ENCODE measurements at regions not wholly inside any gene's neighbourhood (a gene's known extent, or its start where the extent isn't known, plus 50 kb on each side); places are given as distances from the start of the nearest gene placed in this dataset.
"Not testable (repeated sequence)": the region's sequence is repeated elsewhere in the genome, so short reads cannot be mapped to it uniquely, and the experiment has no call there.

DNA sequence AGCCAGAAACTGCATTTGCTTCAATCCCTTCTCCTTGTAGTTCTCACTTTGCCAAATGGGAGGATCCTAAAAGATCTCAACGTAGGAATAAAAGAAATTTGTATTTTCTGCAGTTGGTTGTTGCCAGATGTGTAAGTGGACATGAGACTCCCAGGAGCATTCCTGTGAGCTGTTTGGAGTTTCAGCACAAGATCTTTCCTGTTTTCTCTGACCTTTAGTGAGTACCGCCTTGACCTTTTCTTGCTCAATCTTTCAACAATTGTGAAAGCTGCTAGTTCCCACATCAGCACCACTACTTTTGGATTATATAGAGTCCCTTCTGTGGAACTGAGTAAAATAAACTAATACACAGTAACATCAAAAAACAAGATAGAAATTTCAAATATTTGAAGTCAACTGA lies 683.8 kb upstream of the PABPC4L start:
- no peak for DNase-seq

GRCh38 chr4:134883831-134884449 lies 682.4 kb upstream of the PABPC4L start:
- DNase-seq = no peak

DNA sequence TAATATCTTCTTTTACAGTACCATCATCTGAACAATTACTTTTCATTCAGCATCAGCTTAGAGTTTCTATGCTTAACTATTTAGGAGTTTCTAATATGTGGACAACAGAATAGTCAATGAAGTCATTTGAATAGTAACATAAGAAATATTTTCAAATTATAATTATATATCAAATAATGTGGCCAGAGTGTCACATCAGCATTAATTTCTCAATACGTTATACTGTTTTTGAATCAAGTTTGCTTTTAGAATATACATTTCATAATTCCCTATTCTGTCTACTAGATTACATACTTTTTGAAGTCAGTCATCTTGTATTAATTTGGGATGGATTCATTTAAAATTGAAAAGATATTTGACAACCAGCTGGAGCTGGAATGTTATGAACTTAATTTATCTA lies 677.4 kb upstream of the PABPC4L start:
- no peak for DNase-seq

DNA sequence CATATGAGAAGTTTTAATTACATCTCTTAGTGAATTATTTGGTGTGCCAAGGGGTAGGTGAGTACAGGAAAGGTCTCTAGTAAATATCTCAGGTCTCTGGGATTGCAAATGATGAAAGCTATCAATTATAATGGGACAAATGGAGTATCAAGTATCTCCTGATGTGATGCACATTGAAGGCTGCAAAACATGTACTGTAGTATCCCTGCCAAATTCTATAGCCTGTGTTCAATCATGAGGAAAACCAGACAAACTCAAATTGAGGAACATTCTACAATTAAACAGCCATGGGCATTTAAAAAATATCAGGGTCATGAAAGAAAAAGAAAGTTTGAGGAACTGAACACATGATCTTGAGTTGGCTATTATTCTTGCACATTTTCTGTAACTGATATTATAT lies 665.4 kb upstream of the PABPC4L start:
- no peak for DNase-seq

GRCh38 chr4:134865675-134866074 lies 664.1 kb upstream of the PABPC4L start:
- no peak for DNase-seq

- DNase-seq = no peak
Measured at GRCh38 chr4:134862116-134862515, 660.5 kb upstream of the PABPC4L start.

GRCh38 chr4:134848681-134849080 lies 647.1 kb upstream of the PABPC4L start:
- no peak for DNase-seq

GRCh38 chr4:134830741-134831140 lies 629.2 kb upstream of the PABPC4L start:
- not testable (repeated sequence) for DNase-seq

DNA sequence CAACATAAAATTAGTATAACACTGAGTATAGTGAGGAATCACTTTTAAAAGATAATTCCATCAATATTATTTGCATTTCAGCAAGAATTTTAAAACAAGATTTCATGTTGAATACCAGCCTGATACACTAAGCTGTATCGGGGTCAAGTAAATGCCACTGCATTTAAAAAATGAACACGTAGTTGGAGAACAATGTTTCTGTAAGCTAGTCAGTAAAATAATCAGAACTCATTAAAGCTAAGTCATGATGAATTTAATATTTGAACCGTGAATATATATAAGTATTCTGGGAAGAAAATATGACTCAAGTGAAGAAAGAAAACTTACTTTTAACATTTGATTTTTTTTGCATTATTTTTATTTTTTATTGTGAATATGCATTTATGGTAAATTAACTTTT lies 611.0 kb upstream of the PABPC4L start:
- no peak for DNase-seq

- DNase-seq = no peak
Measured at GRCh38 chr4:134807231-134807745, 605.7 kb upstream of the PABPC4L start.

DNA sequence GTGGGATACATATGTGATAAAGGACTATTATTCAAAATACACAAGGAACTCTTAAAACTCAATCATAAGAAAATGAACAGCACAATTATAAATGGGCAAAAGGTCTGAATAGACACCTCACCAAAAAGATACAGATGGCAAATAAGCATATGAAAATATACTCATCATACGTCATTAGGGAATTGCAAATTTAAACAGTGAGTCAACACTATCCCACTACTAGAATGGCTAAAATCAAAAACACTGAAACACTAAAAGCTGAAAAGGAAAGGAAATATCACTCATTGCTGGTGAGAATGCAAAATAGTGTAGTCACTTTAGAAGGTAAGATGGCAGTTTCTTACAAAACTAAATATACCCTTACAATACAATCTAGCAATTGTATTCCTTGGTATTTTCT lies 597.0 kb upstream of the PABPC4L start:
- DNase-seq = no peak

GRCh38 chr4:134787315-134787714 lies 585.7 kb upstream of the PABPC4L start:
- no peak for DNase-seq

GRCh38 chr4:134780244-134780643 lies 578.7 kb upstream of the PABPC4L start:
- DNase-seq = no peak

DNA sequence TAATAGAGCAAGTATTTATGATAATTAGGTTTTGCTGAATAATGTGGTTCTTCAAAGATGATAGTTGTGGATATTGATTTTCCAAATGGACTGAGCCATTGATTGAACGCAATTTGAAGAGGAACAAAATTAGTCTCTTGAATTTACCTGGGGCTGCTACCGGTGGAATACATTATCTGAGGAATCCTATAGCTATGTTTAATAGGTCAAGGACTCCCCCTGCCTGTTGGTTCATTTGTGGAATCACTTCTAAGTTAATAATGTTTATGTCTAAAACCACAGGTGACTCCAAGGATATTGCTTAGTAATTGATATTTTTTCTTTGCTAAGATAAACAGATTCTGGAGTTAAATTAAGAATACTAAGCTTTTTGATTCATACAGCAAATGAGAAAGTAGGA lies 576.0 kb upstream of the PABPC4L start:
- no peak for DNase-seq

DNA sequence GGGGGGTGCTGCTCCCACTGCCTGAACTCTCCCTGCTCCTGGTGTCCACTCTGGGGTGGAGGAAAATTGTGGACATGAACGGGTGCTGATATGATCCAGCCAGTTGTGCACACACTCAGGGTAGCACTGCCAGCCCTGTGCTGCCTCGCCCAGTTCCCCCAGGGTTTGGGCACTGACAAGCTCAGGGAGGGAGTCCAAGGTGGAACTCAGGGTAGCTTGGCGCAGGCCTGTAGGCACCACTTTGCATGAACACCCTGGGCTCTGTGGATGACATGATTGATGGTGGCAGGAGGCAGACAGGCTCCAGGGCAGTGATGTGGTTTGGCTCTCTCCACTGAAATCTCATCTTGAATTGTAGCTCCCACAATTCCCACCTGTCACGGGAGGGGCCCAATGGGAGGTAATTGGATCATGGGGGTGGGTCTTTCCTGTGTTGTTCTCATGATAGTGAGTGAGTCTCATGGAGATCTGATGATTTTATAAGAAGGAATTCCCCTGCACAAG lies 572.0 kb upstream of the PABPC4L start:
- DNase-seq = no peak

- no peak for DNase-seq
Measured at GRCh38 chr4:134762053-134762452, 560.5 kb upstream of the PABPC4L start.

- DNase-seq = no peak
Measured at GRCh38 chr4:134756421-134756820, 554.8 kb upstream of the PABPC4L start.

DNA sequence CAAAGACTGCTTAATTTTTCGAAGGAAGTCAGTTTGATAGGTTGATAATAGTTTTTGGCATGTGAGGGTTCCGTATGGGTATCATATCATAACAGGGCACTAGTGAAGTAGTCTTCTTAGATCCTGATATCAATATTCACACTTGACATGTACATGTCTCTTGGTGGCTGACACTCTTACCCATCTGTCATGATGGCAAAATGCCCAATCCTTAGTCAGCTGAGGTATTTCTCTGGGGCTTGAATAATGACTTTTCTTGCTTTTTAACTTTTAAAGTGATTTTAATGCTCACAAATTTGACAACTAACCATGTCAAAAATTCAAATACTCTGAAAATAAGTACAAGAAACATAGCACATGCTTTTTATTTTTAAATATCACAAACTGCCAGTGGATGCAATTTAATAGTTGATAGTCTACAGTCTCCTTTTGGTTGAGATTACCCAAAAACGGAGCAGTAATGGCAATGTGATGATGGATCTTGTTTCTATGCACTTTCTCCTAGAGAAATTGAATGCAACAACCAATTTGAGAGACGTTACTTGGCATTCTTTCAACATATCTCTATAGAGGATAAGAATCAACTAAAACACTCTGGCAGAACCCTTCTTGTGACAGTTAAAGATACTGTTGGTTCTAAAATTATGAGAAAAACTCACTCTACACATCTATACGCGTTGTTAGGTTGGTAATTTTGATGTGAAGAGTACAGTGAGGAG lies 552.9 kb upstream of the PABPC4L start:
- no peak for DNase-seq

DNA sequence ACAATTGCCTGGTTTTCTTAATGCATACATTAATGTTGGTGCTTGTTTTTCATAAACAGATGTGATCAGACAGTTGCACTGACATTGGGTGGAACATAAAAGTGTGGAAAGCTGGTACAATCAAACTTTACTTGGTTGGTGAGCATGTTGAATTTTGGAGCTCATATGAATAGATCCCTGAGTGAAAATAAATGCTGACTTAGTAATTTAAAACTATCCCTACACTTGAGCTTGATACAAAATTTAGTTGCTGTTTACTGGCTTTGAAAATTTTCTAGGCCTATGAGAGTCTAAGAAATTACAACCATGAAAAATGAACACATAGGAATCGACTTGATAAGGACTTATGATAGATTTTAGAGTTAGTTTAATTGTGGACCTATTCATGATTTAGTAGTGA lies 551.8 kb upstream of the PABPC4L start:
- no peak for DNase-seq

DNA sequence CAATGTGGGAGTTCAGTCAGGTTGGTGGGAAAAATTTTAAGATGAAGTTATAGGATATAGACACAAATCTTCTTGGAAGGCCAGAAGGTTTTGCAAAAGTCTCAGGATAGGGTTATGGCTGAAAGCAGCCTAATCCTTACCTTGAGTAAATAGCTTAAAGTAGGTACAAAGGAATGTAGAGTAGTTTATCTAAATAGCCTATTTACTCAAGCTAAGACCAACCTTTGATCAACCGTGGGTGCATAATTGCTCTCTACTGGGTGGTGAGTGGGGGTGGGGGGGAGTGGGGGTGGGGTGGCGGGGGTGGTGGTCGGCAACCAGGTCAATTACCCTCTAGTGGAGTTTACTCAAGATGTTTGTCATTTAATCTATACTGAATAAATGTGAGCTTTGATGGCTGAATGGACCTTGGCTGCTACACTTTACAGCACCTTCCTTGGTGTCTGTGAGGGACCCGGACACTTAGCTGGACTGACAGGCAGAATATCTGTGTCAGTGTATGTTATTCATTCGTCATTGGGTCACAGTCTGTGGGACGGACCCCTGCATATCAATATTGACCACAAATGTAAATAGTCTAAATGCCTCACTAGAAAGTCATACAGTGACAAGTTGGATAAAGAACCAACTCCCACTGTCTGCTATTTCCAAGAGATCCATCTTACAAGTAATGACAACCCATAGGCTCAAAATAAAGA lies 545.7 kb upstream of the PABPC4L start:
- DNase-seq = no peak

- no peak for DNase-seq
Measured at GRCh38 chr4:134740290-134740689, 538.7 kb upstream of the PABPC4L start.

- no peak for DNase-seq
Measured at GRCh38 chr4:134735901-134736300, 534.3 kb upstream of the PABPC4L start.

- no peak for DNase-seq
Measured at GRCh38 chr4:134727696-134728095, 526.1 kb upstream of the PABPC4L start.
